OCI-LY1 (cell line): ENCODE measurements at regions not wholly inside any gene's neighbourhood (a gene's known extent, or its start where the extent isn't known, plus 50 kb on each side); places are given as distances from the start of the nearest gene placed in this dataset.

Experiments used
- H2AFZ ChIP-seq: fragments of 200-600 bp; sonication (generic), shearing (Covaris generic); 2 replicates; pipeline ENCODE4 v1.6.0; 2014; ENCODE audit warnings: antibody characterized with exemption, mild to moderate bottlenecking, low read length
- H3F3A ChIP-seq: fragments of 200-600 bp; sonication (generic), shearing (Covaris generic); 2 replicates; pipeline ENCODE4 v1.6.0; 2014; ENCODE audit warnings: mild to moderate bottlenecking, antibody characterized with exemption, low read length, moderate library complexity; ENCODE audit not compliant: insufficient read depth
- H3K27ac ChIP-seq: fragments of 200-600 bp; sonication (generic); 2 replicates; pipeline ENCODE4 v1.5.1; 2014; ENCODE audit warnings: low read length, mixed run types, mild to moderate bottlenecking, low read depth; ENCODE audit not compliant: poor library complexity, severe bottlenecking
- H3K27me3 ChIP-seq: fragments of 200-600 bp; sonication (generic); 2 replicates; pipeline ENCODE4 v1.6.0; 2014; ENCODE audit warnings: antibody characterized with exemption, mild to moderate bottlenecking, low read length, moderate library complexity; ENCODE audit not compliant: insufficient read depth
- H3K36me3 ChIP-seq: fragments of 200-600 bp; sonication (generic); 2 replicates; pipeline ENCODE4 v1.6.1; 2014; ENCODE audit warnings: mild to moderate bottlenecking, antibody characterized with exemption, low read length, moderate library complexity, mixed read lengths; ENCODE audit not compliant: insufficient read depth
- H3K4me1 ChIP-seq: fragments of 200-600 bp; sonication (generic); 2 replicates; pipeline ENCODE4 v1.5.1; 2014; ENCODE audit warnings: mild to moderate bottlenecking, low read length, moderate library complexity; ENCODE audit not compliant: insufficient read depth, severe bottlenecking
- H3K4me2 ChIP-seq: fragments of 200-600 bp; sonication (generic), shearing (Covaris generic); 2 replicates; pipeline ENCODE4 v1.6.1; 2014; ENCODE audit warnings: low read length
- H3K4me3 ChIP-seq: fragments of 200-600 bp; sonication (generic); 2 replicates; pipeline ENCODE4 v1.5.1; 2014; ENCODE audit warnings: low read length, low read depth, mild to moderate bottlenecking, mixed read lengths; ENCODE audit not compliant: poor library complexity, severe bottlenecking
- H3K79me2 ChIP-seq: fragments of 200-600 bp; shearing (Covaris generic); 2 replicates; pipeline ENCODE4 v1.6.1; 2016; ENCODE audit warnings: mixed run types, low read length, mixed read lengths; ENCODE audit not compliant: insufficient read depth
- H3K9ac ChIP-seq: fragments of 200-600 bp; sonication (generic), shearing (Covaris generic); 2 replicates; pipeline ENCODE4 v1.6.1; 2014; ENCODE audit warnings: mild to moderate bottlenecking, low read length, mixed read lengths
- H3K9me2 ChIP-seq: fragments of 200-600 bp; sonication (generic), shearing (Covaris generic); 2 replicates; pipeline ENCODE4 v1.6.1; 2014; ENCODE audit warnings: low read depth, mild to moderate bottlenecking, low read length, mixed read lengths
- H3K9me3 ChIP-seq: fragments of 200-600 bp; shearing (Covaris generic); 2 replicates; pipeline ENCODE4 v1.6.1; 2014; ENCODE audit warnings: low read length, mixed read lengths
- H4K20me1 ChIP-seq: fragments of 200-600 bp; sonication (generic), shearing (Covaris generic); 2 replicates; pipeline ENCODE4 v1.6.0; 2016; ENCODE audit warnings: mild to moderate bottlenecking, low read length; ENCODE audit not compliant: insufficient read depth
- CTCF ChIP-seq: fragments of 200-600 bp; sonication (generic), shearing (Covaris generic); IDR thresholded peaks from 2 replicates; pipeline ENCODE4 v1.5.1; 2017; ENCODE audit warnings: mild to moderate bottlenecking, antibody characterized with exemption, low read length, moderate library complexity, mixed read lengths
- EZH2 ChIP-seq: fragments of 200-600 bp; sonication (generic), shearing (Covaris generic); IDR thresholded peaks from 2 replicates; pipeline ENCODE4 v1.8.0; 2017; ENCODE audit warnings: borderline replicate concordance, mixed run types, mild to moderate bottlenecking, antibody characterized with exemption, low read length, moderate library complexity, mixed read lengths

- H3K9ac ChIP-seq, result no peak overlapping the region
- no peaks in the 10 kb centered on the region for H4K20me1 ChIP-seq
- H3K4me2 ChIP-seq, result no peak overlapping the region
- no peak overlapping the region for H3K4me3 ChIP-seq
- no peaks in the 10 kb centered on the region for H3K36me3 ChIP-seq
- no peaks in the 10 kb centered on the region for H3K27me3 ChIP-seq
- H2AFZ ChIP-seq, result no peak overlapping the region
- H3K9me3 ChIP-seq, result peaks cover 3% of the 10 kb centered on the region; the same call in 1 of the 2 replicates
- H3K9me2 ChIP-seq, result no peaks in the 10 kb centered on the region
- H3K27ac ChIP-seq, result no peak overlapping the region
- H3F3A ChIP-seq, result no peaks in the 10 kb centered on the region
- no peaks in the 10 kb centered on the region for H3K79me2 ChIP-seq
- H3K4me1 ChIP-seq, result no peaks in the 10 kb centered on the region
- TF ChIP-seq EZH2, result no peak
- TF ChIP-seq CTCF, result no peak
These were observed 378.0 kb upstream of the AKR1E2 start for GRCh38 chr10:4448030-4448429.

DNA sequence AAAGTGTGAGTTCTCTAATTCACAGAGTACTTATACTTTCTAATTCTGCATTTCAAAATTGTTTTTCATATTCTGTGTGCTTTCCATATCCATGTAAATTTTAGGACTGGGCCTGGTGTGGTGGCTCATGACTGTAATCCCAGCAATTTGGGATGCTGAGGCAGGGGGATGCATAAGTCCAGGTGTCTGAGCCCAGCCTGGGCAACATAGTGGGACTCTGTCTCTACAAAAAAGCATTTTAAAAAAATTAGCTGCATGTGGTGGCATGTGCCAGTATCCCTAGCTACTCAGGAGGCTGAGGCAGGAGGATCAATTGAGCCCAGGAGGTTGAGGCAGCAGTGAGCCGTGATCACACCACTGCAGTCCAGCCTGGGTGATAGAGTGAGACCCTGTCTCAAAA lies 382.6 kb upstream of the AKR1E2 start:
- no peaks in the 10 kb centered on the region for H4K20me1 ChIP-seq
- H3K27ac ChIP-seq, result no peak overlapping the region
- no peaks in the 10 kb centered on the region for H3K36me3 ChIP-seq
- no peaks in the 10 kb centered on the region for H3K4me1 ChIP-seq
- H2AFZ ChIP-seq, result no peak overlapping the region
- H3K79me2 ChIP-seq, result no peaks in the 10 kb centered on the region
- H3K9ac ChIP-seq, result no peak overlapping the region
- no peak overlapping the region for H3K4me3 ChIP-seq
- H3K27me3 ChIP-seq, result no peaks in the 10 kb centered on the region
- TF ChIP-seq CTCF (no peak), EZH2 (no peak)
- peaks cover 4% of the 10 kb centered on the region; the same call in 1 of the 2 replicates for H3K9me3 ChIP-seq
- no peak overlapping the region for H3K4me2 ChIP-seq
- no peaks in the 10 kb centered on the region for H3F3A ChIP-seq
- H3K9me2 ChIP-seq, result no peaks in the 10 kb centered on the region

- Histone ChIP-seq H3K4me3 (no peak overlapping the region), H2AFZ (no peak overlapping the region), H3K79me2 (no peaks in the 10 kb centered on the region), H3K9me3 (peaks cover 4% of the 10 kb centered on the region; the same call in 1 of the 2 replicates), H3K27me3 (no peaks in the 10 kb centered on the region), H4K20me1 (no peaks in the 10 kb centered on the region), H3K4me1 (no peaks in the 10 kb centered on the region), H3K27ac (no peak overlapping the region), H3F3A (no peaks in the 10 kb centered on the region), H3K4me2 (no peak overlapping the region), H3K9ac (no peak overlapping the region), H3K9me2 (no peaks in the 10 kb centered on the region), H3K36me3 (no peaks in the 10 kb centered on the region)
- TF ChIP-seq CTCF (no peak), EZH2 (no peak)
These were observed 383.7 kb upstream of the AKR1E2 start for GRCh38 chr10:4442296-4442695.
